GM19438 (cell line): ENCODE measurements at regions not wholly inside any gene's neighbourhood (a gene's known extent, or its start where the extent isn't known, plus 50 kb on each side); places are given as distances from the start of the nearest gene placed in this dataset.

Experiments used
- ATAC-seq: cut with Tn5 transposase; IDR thresholded peaks from one replicate; pipeline ENCODE4 v1.9.1; 2021; ENCODE audit warnings: low read depth; ENCODE audit not compliant: unreplicated experiment

GRCh38 chr14:96978525-96979272 is 181.5 kb downstream of the VRK1 start:
- ATAC-seq = no peak

- no peak for ATAC-seq
These were observed 182.5 kb downstream of the VRK1 start for GRCh38 chr14:96979611-96980074.

GRCh38 chr14:96980835-96981234 is 183.7 kb downstream of the VRK1 start:
- ATAC-seq = no peak

- no peak for ATAC-seq
These were observed 189.3 kb downstream of the VRK1 start for GRCh38 chr14:96986256-96987085.

GRCh38 chr14:96987086-96987474 is 189.9 kb downstream of the VRK1 start:
- ATAC-seq = peak; percentile 83

- ATAC-seq = no peak
These were observed 190.6 kb downstream of the VRK1 start for GRCh38 chr14:96987771-96988170.

GRCh38 chr14:96989306-96989705 is 192.1 kb downstream of the VRK1 start:
- no peak for ATAC-seq

- ATAC-seq = no peak
These were observed 194.0 kb downstream of the VRK1 start for GRCh38 chr14:96991226-96991625.

- no peak for ATAC-seq
These were observed 197.8 kb downstream of the VRK1 start for GRCh38 chr14:96994999-96995398.

- ATAC-seq = no peak
These were observed 200.1 kb downstream of the VRK1 start for GRCh38 chr14:96997269-96997668.

- ATAC-seq = no peak
These were observed 200.8 kb downstream of the VRK1 start for GRCh38 chr14:96997996-96998395.

- ATAC-seq = no peak
These were observed 202.5 kb downstream of the VRK1 start for GRCh38 chr14:96999654-97000155.

- ATAC-seq = no peak
These were observed 205.3 kb downstream of the VRK1 start for GRCh38 chr14:97002454-97002853.

- ATAC-seq = no peak
These were observed 208.8 kb downstream of the VRK1 start for GRCh38 chr14:97005934-97006333.

- ATAC-seq = no peak
These were observed 213.4 kb downstream of the VRK1 start for GRCh38 chr14:97010491-97011160.

- ATAC-seq = no peak
These were observed 216.7 kb downstream of the VRK1 start for GRCh38 chr14:97013878-97014277.

- ATAC-seq = no peak
These were observed 223.8 kb downstream of the VRK1 start for GRCh38 chr14:97021001-97021400.

GRCh38 chr14:97021571-97022168 is 224.5 kb downstream of the VRK1 start:
- ATAC-seq = no peak

GRCh38 chr14:97022741-97023140 is 225.6 kb downstream of the VRK1 start:
- ATAC-seq = no peak

- ATAC-seq = no peak
These were observed 226.7 kb downstream of the VRK1 start for GRCh38 chr14:97023871-97024270.

- no peak for ATAC-seq
These were observed 227.1 kb downstream of the VRK1 start for GRCh38 chr14:97024300-97024699.
